SK-N-SH (cell line): ENCODE measurements at regions not wholly inside any gene's neighbourhood (a gene's known extent, or its start where the extent isn't known, plus 50 kb on each side); places are given as distances from the start of the nearest gene placed in this dataset.
"Not testable (repeated sequence)": the region's sequence is repeated elsewhere in the genome, so short reads cannot be mapped to it uniquely, and the experiment has no call there.

ENCODE experiments used
- CHD2 ChIP-seq: fragments of 150-350 bp; IDR thresholded peaks from 2 replicates; pipeline ENCODE4 v1.6.1; 2018; ENCODE audit warnings: low read length; ENCODE audit not compliant: partially characterized antibody
- CTCF ChIP-seq: fragments of 200-600 bp; sonication (generic); IDR thresholded peaks from 2 replicates; pipeline ENCODE4 v1.6.1; 2017; ENCODE audit warnings: antibody characterized with exemption, mild to moderate bottlenecking, moderate library complexity
- MAX ChIP-seq: IDR thresholded peaks from 2 replicates; pipeline ENCODE4 v1.4.0; 2012; ENCODE audit warnings: low read depth
- PBX3 ChIP-seq: IDR thresholded peaks from 2 replicates; pipeline ENCODE4; 2012
- RAD21 ChIP-seq: IDR thresholded peaks from 2 replicates; pipeline ENCODE4 v1.6.1; 2012; ENCODE audit warnings: mild to moderate bottlenecking, low read length
- SIN3A ChIP-seq: IDR thresholded peaks from 2 replicates; pipeline ENCODE4 v1.6.1; 2012; ENCODE audit warnings: low read depth, mild to moderate bottlenecking, low read length, moderate library complexity, borderline replicate concordance
- TCF12 ChIP-seq: IDR thresholded peaks from 2 replicates; pipeline ENCODE4 v1.4.0; 2012

GRCh38 chr18:14984531-14984930 is 236.6 kb downstream of the ANKRD30B start:
- not testable (repeated sequence) for TF ChIP-seq CTCF, PBX3, SIN3A, MAX, RAD21, TCF12, CHD2
